Psoas muscle (tissue), 7 donors: ENCODE measurements at regions not wholly inside any gene's neighbourhood (a gene's known extent, or its start where the extent isn't known, plus 50 kb on each side); places are given as distances from the start of the nearest gene placed in this dataset.

Experiments used
- ATAC-seq, 4 donors: fragments of 200-7000 bp; cut with Tn5 transposase; one replicate each; pipeline ENCODE4 v1.9.1; 2020; ENCODE audit warnings: moderate library complexity in 3 of 4, mild to moderate bottlenecking in 2 of 4
- DNase-seq, 2 donors: peaks; one replicate each; pipeline ENCODE4 v3.0.0-alpha.2; 2020
- H3K27ac ChIP-seq: fragments of 200-600 bp; one replicate; pipeline ENCODE4 v1.8.0; 2022
- H3K27me3 ChIP-seq, 3 donors: fragments of 200-600 bp in 1 of 3; one replicate each; pipeline versions ENCODE4 v1.6.1 to v1.8.0; 2013 to 2022; ENCODE audit warnings: low read length in 2 of 3, mild to moderate bottlenecking in 2 of 3, moderate library complexity in 1 of 3; ENCODE audit not compliant: insufficient read depth in 3 of 3
- H3K36me3 ChIP-seq, 2 donors: fragments of 200-600 bp in 1 of 2; one replicate each; pipeline versions ENCODE4 v1.6.1 to v1.8.0; 2013 to 2022; ENCODE audit warnings: low read depth in 1 of 2, mild to moderate bottlenecking in 1 of 2, moderate library complexity in 1 of 2; ENCODE audit not compliant: insufficient read depth in 1 of 2
- H3K4me1 ChIP-seq: fragments of 200-600 bp; one replicate; pipeline ENCODE4 v1.8.0; 2022
- H3K4me3 ChIP-seq: fragments of 200-600 bp; one replicate; pipeline ENCODE4 v1.8.0; 2022; ENCODE audit warnings: mild to moderate bottlenecking
- H3K9me3 ChIP-seq: fragments of 200-600 bp; one replicate; pipeline ENCODE4 v1.8.0; 2022
- WGBS, 3 donors: extraction: QIAGEN DNeasy Blood & Tissue Kit; methylation state at CpG; one replicate each; pipeline versions ENCODE4 v1.1.6 to v1.1.7; 2013; 5-methylcytosine and 5-hydroxymethylcytosine counted together
- intact Hi-C, 2 donors: fragments of 100-400 bp; cut with DNase I; formaldehyde crosslinking; loops; one replicate each; pipeline versions ENCODE4 v1.11.0 to v1.14.2; 2022
- TF ChIP-seq, protein P1 (sequence below): fragments of 200-600 bp; IDR thresholded peaks from one replicate; pipeline ENCODE4 v1.8.0; 2022; ENCODE audit warnings: antibody characterized with exemption
- donor health status: healthy with polysubstance abuse.
- donor health status: DM: no; HTN: no; CAD: no; lungs with moderate emphysema.
- donor health status: Bipolar disorder and iron deficiency.
- donor health status: healthy.
- donor health status: DM: yes; HTN: yes; CAD: no.
- donor health status: DM: no; HTN: no; CAD: no.
- donor health status: DM: yes; HTN: yes; CAD: no.

DNA sequence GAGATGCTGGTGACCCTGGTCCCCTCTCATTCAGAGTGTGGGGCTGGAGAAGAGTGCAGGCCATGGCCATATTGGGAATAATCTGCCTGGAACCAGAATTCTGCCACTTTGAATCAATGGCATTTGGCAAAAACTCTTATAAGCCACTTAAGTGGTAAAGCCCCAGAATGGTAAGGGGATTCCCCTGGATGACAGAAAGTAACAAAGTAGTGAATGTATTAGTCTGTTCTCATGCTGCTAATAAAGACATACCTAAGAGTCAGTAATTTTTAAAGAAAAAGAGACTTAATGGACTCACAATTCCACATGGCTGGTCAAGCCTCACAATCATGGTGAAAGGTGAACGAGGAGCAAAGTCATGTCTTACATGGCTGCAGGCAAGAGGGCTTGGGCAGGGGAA, 248.6 kb downstream of the SH2D4B start:
- Histone ChIP-seq H3K36me3 (no peaks in the 10 kb centered on the region), H3K4me1 (no peaks in the 10 kb centered on the region), H3K27ac (no peak overlapping the region), H3K9me3 (no peaks in the 10 kb centered on the region), H3K4me3 (no peak overlapping the region), H3K27me3 (peaks cover 0 to 2% (median 0%) of the 10 kb centered on the region in 3 donors)
- DNase-seq (no peak), ATAC-seq (no peak)
- 77 to 83% (median 80%) methylated on average over 1 of the region's 1 CpG for WGBS, 3 donors
- TF ChIP-seq, protein P1, sequence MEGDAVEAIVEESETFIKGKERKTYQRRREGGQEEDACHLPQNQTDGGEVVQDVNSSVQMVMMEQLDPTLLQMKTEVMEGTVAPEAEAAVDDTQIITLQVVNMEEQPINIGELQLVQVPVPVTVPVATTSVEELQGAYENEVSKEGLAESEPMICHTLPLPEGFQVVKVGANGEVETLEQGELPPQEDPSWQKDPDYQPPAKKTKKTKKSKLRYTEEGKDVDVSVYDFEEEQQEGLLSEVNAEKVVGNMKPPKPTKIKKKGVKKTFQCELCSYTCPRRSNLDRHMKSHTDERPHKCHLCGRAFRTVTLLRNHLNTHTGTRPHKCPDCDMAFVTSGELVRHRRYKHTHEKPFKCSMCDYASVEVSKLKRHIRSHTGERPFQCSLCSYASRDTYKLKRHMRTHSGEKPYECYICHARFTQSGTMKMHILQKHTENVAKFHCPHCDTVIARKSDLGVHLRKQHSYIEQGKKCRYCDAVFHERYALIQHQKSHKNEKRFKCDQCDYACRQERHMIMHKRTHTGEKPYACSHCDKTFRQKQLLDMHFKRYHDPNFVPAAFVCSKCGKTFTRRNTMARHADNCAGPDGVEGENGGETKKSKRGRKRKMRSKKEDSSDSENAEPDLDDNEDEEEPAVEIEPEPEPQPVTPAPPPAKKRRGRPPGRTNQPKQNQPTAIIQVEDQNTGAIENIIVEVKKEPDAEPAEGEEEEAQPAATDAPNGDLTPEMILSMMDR, result no peak
- intact Hi-C loops, result no loop called here

DNA sequence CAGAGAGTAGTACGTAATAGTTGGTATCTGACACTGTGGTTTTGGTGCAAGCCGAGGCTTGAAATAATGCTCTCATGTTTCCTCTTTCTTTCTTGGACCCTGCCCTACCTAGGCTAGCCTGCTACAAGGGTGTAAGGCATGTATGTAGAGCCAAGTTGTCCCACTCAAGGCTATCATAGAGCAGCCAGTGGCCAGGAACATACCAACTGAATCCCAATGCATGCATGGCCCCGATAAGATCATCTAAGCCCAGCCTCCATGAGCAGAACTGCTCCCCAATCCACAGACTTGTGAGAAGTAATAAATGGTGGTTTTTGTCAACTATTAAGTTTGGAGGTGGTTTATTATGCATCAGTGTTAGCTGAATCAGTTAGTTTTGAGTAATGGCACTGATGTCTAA, 250.2 kb downstream of the SH2D4B start:
- Histone ChIP-seq H3K36me3 (no peaks in the 10 kb centered on the region), H3K4me1 (no peaks in the 10 kb centered on the region), H3K27ac (no peak overlapping the region), H3K9me3 (no peaks in the 10 kb centered on the region), H3K4me3 (no peak overlapping the region), H3K27me3 (peaks cover 0 to 2% (median 0%) of the 10 kb centered on the region in 3 donors)
- ATAC-seq, result no peak
- DNase-seq, result no peak
- intact Hi-C loops, result no loop called here
- TF ChIP-seq, protein P1, result no peak
- WGBS, 3 donors, result 77 to 91% (median 85%) methylated on average over 3 of the region's 3 CpGs

DNA sequence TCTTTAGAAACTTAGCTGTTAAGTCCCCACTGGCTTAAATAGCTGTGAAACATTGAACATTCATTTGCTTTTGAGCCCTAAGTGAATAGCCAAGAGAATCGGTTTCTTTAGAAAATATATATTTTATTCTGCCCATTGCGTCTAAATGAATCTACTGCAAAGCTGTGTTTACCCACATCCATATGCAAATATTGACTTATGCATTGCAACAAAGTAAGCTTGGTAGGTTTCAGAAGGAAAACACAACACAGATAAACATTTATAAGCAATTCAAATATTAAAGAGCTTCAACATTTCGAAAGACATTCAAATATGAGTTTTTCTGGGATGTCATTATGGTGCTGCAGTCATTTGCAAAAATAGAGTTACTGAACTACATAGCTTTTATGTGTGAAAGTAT, 257.3 kb downstream of the SH2D4B start:
- Histone ChIP-seq H3K4me3 (no peak overlapping the region), H3K9me3 (no peaks in the 10 kb centered on the region), H3K27ac (no peak overlapping the region), H3K36me3 (no peaks in the 10 kb centered on the region), H3K4me1 (no peaks in the 10 kb centered on the region), H3K27me3 (no peaks in the 10 kb centered on the region)
- 78 to 86% (median 83%) methylated on average over 3 of the region's 3 CpGs for WGBS, 3 donors
- TF ChIP-seq, protein P1, result no peak
- DNase-seq (no peak), ATAC-seq (no peak)
- intact Hi-C loops, result no loop called here

DNA sequence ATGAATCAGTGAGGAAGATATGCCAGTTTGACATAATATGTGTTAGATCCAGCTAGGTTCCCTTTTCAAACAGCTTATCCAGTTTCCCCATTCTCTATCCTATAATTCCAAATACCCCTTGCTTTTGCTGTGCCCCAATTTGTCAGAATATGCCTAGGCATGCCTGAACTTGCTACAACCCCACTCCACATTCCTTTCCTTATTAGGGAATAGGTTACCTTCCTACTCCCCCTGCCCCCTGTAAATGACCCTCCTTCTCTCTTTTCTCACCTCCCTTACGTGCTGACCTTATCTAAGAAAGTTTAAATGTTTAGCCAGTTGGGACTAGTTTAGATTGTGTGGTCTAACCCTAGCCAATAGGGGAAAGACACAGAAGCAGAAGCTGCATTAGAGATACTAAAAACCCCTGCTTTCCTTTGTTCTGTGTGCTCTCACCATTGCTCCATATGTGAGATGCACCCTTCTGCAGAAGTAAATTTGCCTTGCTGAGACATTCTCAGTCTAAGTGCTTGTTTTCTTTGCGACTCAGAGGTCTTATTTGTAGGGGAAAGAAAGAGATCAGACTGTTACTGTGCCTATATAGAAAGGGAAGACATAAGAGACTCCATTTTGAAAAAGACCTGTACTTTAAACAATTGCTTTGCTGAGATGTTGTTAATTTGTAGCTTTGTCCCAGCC, 267.8 kb downstream of the SH2D4B start:
- no peak overlapping the region for H3K4me3 ChIP-seq
- H3K4me1 ChIP-seq, result no peaks in the 10 kb centered on the region
- intact Hi-C loops, result no loop called here
- H3K27ac ChIP-seq, result no peak overlapping the region
- H3K9me3 ChIP-seq, result no peaks in the 10 kb centered on the region
- DNase-seq (no peak), ATAC-seq (no peak)
- H3K27me3 ChIP-seq, result no peaks in the 10 kb centered on the region
- no peaks in the 10 kb centered on the region for H3K36me3 ChIP-seq
- WGBS, 3 donors, result 49 to 63% (median 60%) methylated on average over 2 of the region's 2 CpGs
- TF ChIP-seq, protein P1, result no peak

DNA sequence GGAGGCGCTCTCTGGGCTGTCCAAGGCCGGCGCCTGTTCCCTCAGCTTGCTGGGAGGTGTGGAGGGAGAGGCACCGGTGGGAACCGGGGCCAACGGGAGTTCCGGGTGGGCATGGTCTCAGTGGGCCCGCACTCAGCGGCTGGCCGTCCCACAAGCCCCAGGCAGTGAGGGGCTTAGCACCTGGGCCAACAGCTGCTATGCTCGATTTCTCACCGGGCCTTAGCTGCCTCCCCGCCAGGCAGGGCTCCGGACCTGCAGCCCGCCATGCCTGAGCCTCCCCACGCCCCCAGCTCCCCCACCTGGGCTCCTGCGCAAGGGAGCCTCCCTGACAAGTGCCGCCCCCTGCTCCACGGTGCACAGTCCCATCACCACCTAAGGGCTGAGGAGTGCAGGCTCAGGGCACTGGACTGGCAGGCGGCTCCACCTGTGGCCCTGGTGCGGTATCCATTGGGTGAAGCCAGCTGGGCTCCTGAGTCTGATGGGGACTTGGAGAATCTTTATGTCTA, 276.5 kb downstream of the SH2D4B start:
- intact Hi-C loops, result no loop called here
- no peaks in the 10 kb centered on the region for H3K4me1 ChIP-seq
- no peak for DNase-seq
- no peak for ATAC-seq
- H3K9me3 ChIP-seq, result peaks cover 6% of the 10 kb centered on the region
- WGBS, 3 donors, result 94 to 96% (median 95%) methylated on average over 18 to 21 of the region's 21 CpGs
- no peak overlapping the region for H3K4me3 ChIP-seq
- H3K27me3 ChIP-seq, result no peaks in the 10 kb centered on the region
- TF ChIP-seq, protein P1, result no peak
- H3K36me3 ChIP-seq, result no peaks in the 10 kb centered on the region
- H3K27ac ChIP-seq, result no peak overlapping the region
